Right lobe of liver (tissue), 4 donors: ENCODE measurements at regions not wholly inside any gene's neighbourhood (a gene's known extent, or its start where the extent isn't known, plus 50 kb on each side); places are given as distances from the start of the nearest gene placed in this dataset.

Source experiments
- CTCF ChIP-seq, 4 donors: fragments of 200-600 bp in 3 of 4; fragments of 450-650 bp in 1 of 4; IDR thresholded peaks; one replicate each; pipeline versions ENCODE4 v1.5.1 to v1.8.0; 2016 to 2022; ENCODE audit warnings: antibody characterized with exemption in 4 of 4, mild to moderate bottlenecking in 2 of 4
- POLR2A ChIP-seq: fragments of 450-650 bp; IDR thresholded peaks from one replicate; pipeline ENCODE4 v1.6.1; 2017; ENCODE audit warnings: antibody characterized with exemption, mild to moderate bottlenecking
- donor health status: DM: no; HTN: no; CAD: no.
- donor health status: DM: no; HTN: no; CAD: no.
- donor health status: DM: no; HTN: yes; CAD: no.

- TF ChIP-seq CTCF (IDR thresholded peaks at IDR 0.05) (no peak), POLR2A (no peak)
Observed at GRCh38 chr4:189822326-189822725, 118.3 kb upstream of the FRG1 start.
